RWPE2 (cell line): ENCODE measurements at regions not wholly inside any gene's neighbourhood (a gene's known extent, or its start where the extent isn't known, plus 50 kb on each side); places are given as distances from the start of the nearest gene placed in this dataset.
A peak's percentile ranks its signal among the peaks of the same experiment; 100 is the strongest.

Experiments
- ATAC-seq: fragments of 200-7000 bp; cut with Tn5 transposase; 3 replicates; pipeline ENCODE4 v1.9.1; 2021; ENCODE audit warnings: low read depth
- DNase-seq: peaks from one replicate; pipeline ENCODE4 v3.0.0-alpha.2; 2020; ENCODE audit warnings: low spot score
- H3K27ac ChIP-seq: fragments of 450-650 bp; 2 replicates; pipeline ENCODE4 v1.5.1; 2017; ENCODE audit warnings: mild to moderate bottlenecking; ENCODE audit not compliant: poor library complexity, severe bottlenecking
- H3K27me3 ChIP-seq: fragments of 250-450 bp; sonication (Bioruptor Pico); 2 replicates; pipeline ENCODE4 v1.5.1; 2021; ENCODE audit warnings: mild to moderate bottlenecking, moderate library complexity; ENCODE audit not compliant: insufficient read depth, poor library complexity, severe bottlenecking
- H3K36me3 ChIP-seq: fragments of 250-450 bp; sonication (Bioruptor Pico); 2 replicates; pipeline ENCODE4 v1.5.1; 2020; ENCODE audit warnings: low read depth, mild to moderate bottlenecking, moderate library complexity
- H3K4me1 ChIP-seq: fragments of 250-450 bp; sonication (Bioruptor Pico); 2 replicates; pipeline ENCODE4 v1.5.1; 2021; ENCODE audit warnings: mild to moderate bottlenecking, moderate library complexity; ENCODE audit not compliant: insufficient read depth, poor library complexity, severe bottlenecking
- H3K4me3 ChIP-seq: fragments of 250-450 bp; sonication (Bioruptor Pico); 2 replicates; pipeline ENCODE4 v1.5.1; 2021; ENCODE audit warnings: mild to moderate bottlenecking, moderate library complexity; ENCODE audit not compliant: severe bottlenecking
- H3K9me3 ChIP-seq: fragments of 250-450 bp; sonication (Bioruptor Pico); 2 replicates; pipeline ENCODE4 v1.5.1; 2021; ENCODE audit warnings: mild to moderate bottlenecking, moderate library complexity; ENCODE audit not compliant: severe bottlenecking
- CTCF ChIP-seq: fragments of 450-650 bp; IDR thresholded peaks from one replicate; pipeline ENCODE4 v1.5.1; 2017; ENCODE audit warnings: mild to moderate bottlenecking, moderate library complexity; ENCODE audit not compliant: poor library complexity, severe bottlenecking

GRCh38 chr7:91416155-91416865 is 152.1 kb downstream of the FZD1 start:
- DNase-seq, result no peak
- H3K9me3 ChIP-seq, result no peaks in the 10 kb centered on the region
- no peak for ATAC-seq
- no peak overlapping the region for H3K4me3 ChIP-seq
- H3K27me3 ChIP-seq, result peaks cover 10% of the 10 kb centered on the region
- no peak for TF ChIP-seq CTCF
- H3K36me3 ChIP-seq, result no peaks in the 10 kb centered on the region
- no peaks in the 10 kb centered on the region for H3K4me1 ChIP-seq
- H3K27ac ChIP-seq, result no peak overlapping the region

- H3K9me3 ChIP-seq, result no peaks in the 10 kb centered on the region
- ATAC-seq (no peak), DNase-seq (no peak)
- peaks cover 7% of the 10 kb centered on the region for H3K27me3 ChIP-seq
- no peak overlapping the region for H3K27ac ChIP-seq
- no peaks in the 10 kb centered on the region for H3K36me3 ChIP-seq
- H3K4me3 ChIP-seq, result no peak overlapping the region
- no peak for TF ChIP-seq CTCF
- H3K4me1 ChIP-seq, result no peaks in the 10 kb centered on the region
Observed at GRCh38 chr7:91420606-91421005, 156.4 kb downstream of the FZD1 start.

GRCh38 chr7:91421018-91421417 is 156.8 kb downstream of the FZD1 start:
- H3K9me3 ChIP-seq, result no peaks in the 10 kb centered on the region
- no peaks in the 10 kb centered on the region for H3K4me1 ChIP-seq
- no peak overlapping the region for H3K27ac ChIP-seq
- ATAC-seq, result no peak
- H3K4me3 ChIP-seq, result no peak overlapping the region
- DNase-seq, result no peak
- H3K27me3 ChIP-seq, result peaks cover 4% of the 10 kb centered on the region
- H3K36me3 ChIP-seq, result no peaks in the 10 kb centered on the region
- no peak for TF ChIP-seq CTCF

- 0 out of 3 replicates have a peak, but pooled peaks have one; percentile 25 for ATAC-seq
- Histone ChIP-seq H3K9me3 (no peaks in the 10 kb centered on the region), H3K27me3 (no peaks in the 10 kb centered on the region), H3K36me3 (no peaks in the 10 kb centered on the region), H3K27ac (no peak overlapping the region), H3K4me3 (no peak overlapping the region), H3K4me1 (no peaks in the 10 kb centered on the region)
- TF ChIP-seq CTCF, result no peak
- DNase-seq, result no peak
Observed at GRCh38 chr7:91424371-91424770, 160.1 kb downstream of the FZD1 start.

- H3K4me3 ChIP-seq, result no peak overlapping the region
- no peaks in the 10 kb centered on the region for H3K36me3 ChIP-seq
- H3K27me3 ChIP-seq, result no peaks in the 10 kb centered on the region
- no peak for ATAC-seq
- H3K9me3 ChIP-seq, result no peaks in the 10 kb centered on the region
- no peaks in the 10 kb centered on the region for H3K4me1 ChIP-seq
- no peak for TF ChIP-seq CTCF
- no peak overlapping the region for H3K27ac ChIP-seq
- no peak for DNase-seq
Observed at GRCh38 chr7:91425149-91425548, 160.9 kb downstream of the FZD1 start.
